HUES6 (cell line): ENCODE measurements at regions not wholly inside any gene's neighbourhood (a gene's known extent, or its start where the extent isn't known, plus 50 kb on each side); places are given as distances from the start of the nearest gene placed in this dataset.

ENCODE experiments used
- H3K27ac ChIP-seq: 2 replicates; pipeline ENCODE4 v1.7.0; 2013; ENCODE audit warnings: low read depth, mild to moderate bottlenecking, low read length, inconsistent platforms
- H3K27me3 ChIP-seq: 2 replicates; pipeline ENCODE4 v1.6.1; 2013; ENCODE audit warnings: low read length; ENCODE audit not compliant: control insufficient read depth, insufficient read depth
- H3K36me3 ChIP-seq: 2 replicates; pipeline ENCODE4 v1.6.1; 2013; ENCODE audit warnings: low read length; ENCODE audit not compliant: control insufficient read depth, insufficient read depth
- H3K4me1 ChIP-seq: 2 replicates; pipeline ENCODE4 v1.6.1; 2013; ENCODE audit warnings: low read length; ENCODE audit not compliant: control insufficient read depth, insufficient read depth
- H3K4me3 ChIP-seq: 2 replicates; pipeline ENCODE4 v1.5.1; 2013; ENCODE audit warnings: low read depth, low read length
- H3K9ac ChIP-seq: one replicate; pipeline ENCODE4 v1.6.1; 2013; ENCODE audit warnings: mild to moderate bottlenecking, low read length
- H3K9me3 ChIP-seq: 2 replicates; pipeline ENCODE4 v1.6.1; 2013; ENCODE audit warnings: low read depth, low read length; ENCODE audit not compliant: control insufficient read depth, insufficient read depth

DNA sequence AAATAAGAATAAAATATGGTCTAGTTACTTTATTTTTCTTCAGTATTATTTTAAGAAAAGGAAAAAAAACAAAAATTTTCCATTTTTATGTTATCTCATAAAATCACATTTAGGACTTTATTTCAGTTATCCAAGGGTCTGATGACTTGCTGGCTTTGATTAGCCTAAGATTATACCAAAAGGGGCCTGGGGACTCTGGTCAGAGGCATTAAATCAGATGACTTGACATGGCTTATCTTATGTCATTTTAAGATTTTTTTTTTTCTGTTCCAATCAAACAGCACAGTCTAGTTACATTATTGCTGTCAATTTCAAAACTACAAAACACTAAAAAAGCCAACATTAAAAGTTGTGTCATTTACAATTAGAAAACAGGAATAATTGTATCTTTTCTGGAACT lies 725.4 kb upstream of the NR2F2 start:
- no peak overlapping the region for H3K4me3 ChIP-seq
- no peaks in the 10 kb centered on the region for H3K27me3 ChIP-seq
- H3K4me1 ChIP-seq = no peaks in the 10 kb centered on the region
- no peak overlapping the region for H3K9ac ChIP-seq
- H3K9me3 ChIP-seq = peaks cover 7% of the 10 kb centered on the region; the same call in 1 of the 2 replicates
- no peaks in the 10 kb centered on the region for H3K36me3 ChIP-seq
- no peak overlapping the region for H3K27ac ChIP-seq

- H3K27ac ChIP-seq = no peak overlapping the region
- H3K9me3 ChIP-seq = no peaks in the 10 kb centered on the region
- H3K4me1 ChIP-seq = no peaks in the 10 kb centered on the region
- no peak overlapping the region for H3K9ac ChIP-seq
- no peaks in the 10 kb centered on the region for H3K27me3 ChIP-seq
- no peaks in the 10 kb centered on the region for H3K36me3 ChIP-seq
- no peak overlapping the region for H3K4me3 ChIP-seq
These were observed 723.9 kb upstream of the NR2F2 start for GRCh38 chr15:95606551-95606950.

GRCh38 chr15:95608371-95608770 lies 722.1 kb upstream of the NR2F2 start:
- no peaks in the 10 kb centered on the region for H3K9me3 ChIP-seq
- H3K4me3 ChIP-seq = no peak overlapping the region
- H3K9ac ChIP-seq = no peak overlapping the region
- H3K27ac ChIP-seq = no peak overlapping the region
- no peaks in the 10 kb centered on the region for H3K27me3 ChIP-seq
- H3K36me3 ChIP-seq = no peaks in the 10 kb centered on the region
- H3K4me1 ChIP-seq = no peaks in the 10 kb centered on the region

- Histone ChIP-seq H3K36me3 (no peaks in the 10 kb centered on the region), H3K27ac (no peak overlapping the region), H3K27me3 (no peaks in the 10 kb centered on the region), H3K4me1 (no peaks in the 10 kb centered on the region), H3K9me3 (no peaks in the 10 kb centered on the region), H3K9ac (no peak overlapping the region), H3K4me3 (no peak overlapping the region)
These were observed 721.4 kb upstream of the NR2F2 start for GRCh38 chr15:95609096-95609495.

DNA sequence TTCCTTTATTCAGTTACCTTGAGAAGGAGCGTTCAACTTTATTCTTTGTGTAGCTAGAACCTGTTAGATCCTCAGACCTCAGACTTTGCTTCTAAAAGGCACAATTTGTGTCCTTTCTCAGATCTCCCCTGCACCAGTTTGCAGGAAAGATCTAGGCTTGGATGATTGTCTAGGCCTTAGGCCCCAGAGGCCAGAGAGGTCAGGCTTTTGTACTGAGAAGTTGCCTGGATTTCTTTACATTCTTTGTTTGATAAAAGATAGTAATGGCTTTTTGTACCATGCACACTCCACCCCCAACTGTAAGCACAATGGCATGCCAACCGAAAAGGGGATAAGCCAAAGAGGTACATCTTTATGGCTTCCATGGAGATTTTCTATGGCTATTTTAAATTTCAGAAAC lies 719.6 kb upstream of the NR2F2 start:
- Histone ChIP-seq H3K4me1 (no peaks in the 10 kb centered on the region), H3K4me3 (no peak overlapping the region), H3K9me3 (no peaks in the 10 kb centered on the region), H3K36me3 (no peaks in the 10 kb centered on the region), H3K9ac (no peak overlapping the region), H3K27ac (no peak overlapping the region), H3K27me3 (no peaks in the 10 kb centered on the region)

DNA sequence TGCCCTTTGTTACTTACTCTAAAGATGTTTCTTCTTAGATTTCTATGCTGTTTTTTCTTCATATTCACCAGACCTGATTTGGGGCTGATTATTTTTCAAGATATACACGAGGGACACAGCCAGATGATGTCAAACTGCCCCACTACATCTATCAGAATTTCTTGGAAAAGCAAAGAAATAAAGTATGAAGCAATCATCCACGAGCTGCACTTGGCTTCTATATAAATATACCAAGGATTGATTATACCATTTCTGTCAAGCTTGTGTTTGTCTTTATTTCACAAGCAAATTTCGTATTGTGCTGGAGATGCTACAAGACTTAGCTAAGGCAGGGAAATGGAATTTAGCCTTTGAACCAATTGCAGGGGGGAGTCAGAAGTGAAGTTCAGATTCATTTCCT lies 715.1 kb upstream of the NR2F2 start:
- H3K9me3 ChIP-seq = no peaks in the 10 kb centered on the region
- H3K36me3 ChIP-seq = no peaks in the 10 kb centered on the region
- H3K9ac ChIP-seq = no peak overlapping the region
- no peaks in the 10 kb centered on the region for H3K27me3 ChIP-seq
- H3K4me3 ChIP-seq = no peak overlapping the region
- H3K4me1 ChIP-seq = no peaks in the 10 kb centered on the region
- no peak overlapping the region for H3K27ac ChIP-seq

DNA sequence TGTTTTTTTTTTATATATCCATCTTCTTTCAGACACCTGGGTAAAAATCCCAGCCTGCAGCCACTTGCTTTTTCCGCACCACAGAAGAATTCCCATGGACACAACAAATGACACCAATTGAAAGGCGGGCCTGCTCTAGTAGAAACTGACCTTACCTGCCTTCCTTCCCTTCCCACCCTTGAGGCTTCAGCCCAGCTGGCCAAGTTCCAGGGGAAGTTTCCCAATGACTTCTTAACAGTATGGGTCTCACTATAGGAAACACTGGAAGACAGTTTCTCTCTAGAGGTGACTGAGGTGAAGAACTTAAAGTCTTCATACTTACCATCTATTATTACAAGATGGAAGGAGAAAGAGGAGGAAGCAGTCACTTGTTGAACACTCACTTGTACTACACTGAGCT lies 714.2 kb upstream of the NR2F2 start:
- no peak overlapping the region for H3K9ac ChIP-seq
- no peaks in the 10 kb centered on the region for H3K27me3 ChIP-seq
- no peaks in the 10 kb centered on the region for H3K4me1 ChIP-seq
- no peaks in the 10 kb centered on the region for H3K36me3 ChIP-seq
- no peak overlapping the region for H3K4me3 ChIP-seq
- no peak overlapping the region for H3K27ac ChIP-seq
- H3K9me3 ChIP-seq = no peaks in the 10 kb centered on the region

DNA sequence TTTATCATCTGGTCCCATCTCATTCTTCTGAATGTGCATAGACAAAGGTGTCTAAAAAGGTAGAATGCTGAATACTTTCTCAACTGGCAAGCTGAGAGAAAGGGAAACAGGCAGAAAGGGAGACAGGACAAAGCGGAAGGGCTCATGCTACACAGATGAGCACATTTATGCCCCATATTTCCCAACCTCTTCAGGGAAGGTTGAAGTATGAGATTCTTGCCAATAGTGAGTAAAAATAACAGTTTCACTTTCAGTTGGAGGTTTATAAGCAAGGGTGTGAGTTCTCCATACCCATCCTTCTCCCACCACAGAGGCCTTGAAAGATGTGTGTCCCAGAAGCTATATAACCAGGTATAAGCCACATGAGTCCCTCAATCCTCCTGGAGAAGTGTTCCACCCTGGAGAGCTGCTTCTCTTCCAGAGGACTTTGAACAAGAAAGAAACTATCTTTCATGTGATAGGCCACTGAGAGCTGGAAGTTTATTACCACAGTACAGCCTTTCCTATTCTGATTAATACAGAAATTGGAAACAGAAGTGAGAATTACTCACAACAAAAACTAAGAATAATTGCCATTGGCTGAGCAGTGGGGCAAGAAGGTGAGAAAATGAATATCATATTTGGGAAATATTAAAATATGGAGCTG lies 709.4 kb upstream of the NR2F2 start:
- Histone ChIP-seq H3K4me3 (no peak overlapping the region), H3K9me3 (no peaks in the 10 kb centered on the region), H3K27ac (no peak overlapping the region), H3K36me3 (no peaks in the 10 kb centered on the region), H3K9ac (no peak overlapping the region), H3K27me3 (no peaks in the 10 kb centered on the region), H3K4me1 (no peaks in the 10 kb centered on the region)

DNA sequence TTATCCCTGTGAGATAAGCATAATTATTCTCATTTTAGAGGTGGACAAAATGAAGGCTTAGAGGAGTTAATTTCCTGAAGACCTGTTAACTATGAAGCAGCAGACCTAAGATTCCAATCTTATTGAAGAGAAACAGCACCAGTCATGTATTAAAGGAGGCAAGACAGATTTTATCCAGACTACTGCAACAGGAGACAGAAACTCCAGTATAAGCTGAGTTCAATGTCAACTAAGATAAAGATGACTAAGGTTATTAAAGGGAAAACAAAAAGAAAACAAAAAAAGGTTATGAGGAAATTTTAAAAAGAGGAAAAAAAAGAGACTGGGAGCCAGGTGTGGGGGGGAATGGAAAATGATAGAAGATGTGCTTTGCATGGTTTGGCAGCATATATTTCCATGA lies 707.7 kb upstream of the NR2F2 start:
- Histone ChIP-seq H3K9ac (no peak overlapping the region), H3K27me3 (no peaks in the 10 kb centered on the region), H3K27ac (no peak overlapping the region), H3K4me3 (no peak overlapping the region), H3K36me3 (no peaks in the 10 kb centered on the region), H3K9me3 (no peaks in the 10 kb centered on the region), H3K4me1 (peaks cover 11% of the 10 kb centered on the region)

DNA sequence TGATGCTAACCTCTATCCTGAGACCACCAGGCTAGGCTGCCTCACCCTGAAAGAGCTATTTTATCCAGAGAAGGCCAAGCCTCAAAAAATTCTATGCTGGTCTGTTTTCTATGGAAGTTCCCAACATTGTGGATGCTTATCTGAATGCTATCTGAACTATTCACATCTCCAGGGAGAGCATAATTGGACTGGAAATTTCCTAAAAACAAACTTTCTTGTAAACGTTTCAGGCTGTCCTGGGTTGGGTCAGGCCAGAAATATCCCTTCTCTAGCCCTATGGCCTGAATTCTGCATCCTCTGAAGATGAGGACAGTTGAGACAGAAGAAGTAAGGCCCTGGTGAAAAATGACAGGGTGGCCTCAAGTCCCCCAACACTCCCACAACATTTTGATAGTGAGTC lies 706.4 kb upstream of the NR2F2 start:
- H3K4me3 ChIP-seq = no peak overlapping the region
- H3K4me1 ChIP-seq = peaks cover 11% of the 10 kb centered on the region
- no peaks in the 10 kb centered on the region for H3K36me3 ChIP-seq
- no peaks in the 10 kb centered on the region for H3K9me3 ChIP-seq
- no peak overlapping the region for H3K27ac ChIP-seq
- H3K9ac ChIP-seq = no peak overlapping the region
- H3K27me3 ChIP-seq = no peaks in the 10 kb centered on the region

- Histone ChIP-seq H3K9me3 (no peaks in the 10 kb centered on the region), H3K4me3 (no peak overlapping the region), H3K9ac (no peak overlapping the region), H3K36me3 (no peaks in the 10 kb centered on the region), H3K27me3 (no peaks in the 10 kb centered on the region), H3K4me1 (peaks cover 11% of the 10 kb centered on the region), H3K27ac (no peak overlapping the region)
These were observed 705.7 kb upstream of the NR2F2 start for GRCh38 chr15:95624616-95625361.
